AG04450 (cell line): ENCODE measurements at regions not wholly inside any gene's neighbourhood (a gene's known extent, or its start where the extent isn't known, plus 50 kb on each side); places are given as distances from the start of the nearest gene placed in this dataset.
"Not testable (repeated sequence)": the region's sequence is repeated elsewhere in the genome, so short reads cannot be mapped to it uniquely, and the experiment has no call there.

ENCODE experiments used
- CTCF ChIA-PET: fragments of 300-600, 350-600 bp; formaldehyde crosslinking; extraction: SDS; loops from one replicate; lab custom pipeline; 2022; ENCODE audit warnings: antibody characterized with exemption, inconsistent platforms; lab: Charles Lee
- POLR2A ChIA-PET: fragments of 350-600 bp; formaldehyde crosslinking; extraction: SDS; loops from one replicate; lab custom pipeline; 2021; ENCODE audit warnings: antibody characterized with exemption, inconsistent platforms; lab: Yijun Ruan, JAX
- DNase-seq: peaks from one replicate; pipeline ENCODE4 v3.0.0-alpha.2; 2011; ENCODE audit warnings: low read depth, low spot score
- H3K27ac ChIP-seq: one replicate; pipeline ENCODE4 v1.5.1; 2012; ENCODE audit warnings: low read depth, low read length, control low read depth
- H3K27me3 ChIP-seq: one replicate; pipeline ENCODE4 v1.6.0; 2012; ENCODE audit warnings: low read length; ENCODE audit not compliant: control insufficient read depth, insufficient read depth
- H3K4me3 ChIP-seq: 2 replicates; pipeline ENCODE4 v1.5.1; 2011; ENCODE audit warnings: mild to moderate bottlenecking, low read depth, low read length, control low read depth
- H3K9me3 ChIP-seq: 2 replicates; pipeline ENCODE4 v1.5.1; 2012; ENCODE audit warnings: low read length; ENCODE audit not compliant: control insufficient read depth, insufficient read depth
- TF ChIP-seq, protein P1 (sequence below): IDR thresholded peaks from 2 replicates; pipeline ENCODE4 v1.5.1; 2011; ENCODE audit warnings: low read depth, low read length, control low read depth, inconsistent platforms

DNA sequence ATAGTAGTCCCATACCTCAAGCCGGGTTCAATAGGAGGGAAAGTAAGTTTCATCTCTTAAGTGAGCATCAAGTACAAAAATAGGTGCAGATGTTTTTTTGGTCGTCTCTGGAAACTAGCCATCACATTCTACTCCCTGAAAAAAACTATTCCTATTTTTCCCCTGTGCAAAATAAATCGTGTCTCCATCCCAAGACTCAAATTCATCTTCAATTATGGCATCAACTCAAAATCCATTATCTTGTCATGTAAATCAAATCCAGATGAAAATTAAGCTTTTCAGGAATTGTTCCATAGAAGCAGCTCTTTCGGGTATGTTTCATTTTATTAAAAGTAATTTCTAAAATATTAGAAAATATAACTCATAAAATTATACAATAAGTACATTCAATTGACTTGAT is 1368.4 kb downstream of the GRIK2 start:
- Histone ChIP-seq H3K27me3 (no peaks in the 10 kb centered on the region), H3K27ac (no peak overlapping the region), H3K4me3 (no peak overlapping the region), H3K9me3 (peaks cover 6% of the 10 kb centered on the region; the same call in 1 of the 2 replicates)
- DNase-seq, result no peak
- ChIA-PET POLR2A (no interaction called here), CTCF (no interaction called here)
- TF ChIP-seq, protein P1, sequence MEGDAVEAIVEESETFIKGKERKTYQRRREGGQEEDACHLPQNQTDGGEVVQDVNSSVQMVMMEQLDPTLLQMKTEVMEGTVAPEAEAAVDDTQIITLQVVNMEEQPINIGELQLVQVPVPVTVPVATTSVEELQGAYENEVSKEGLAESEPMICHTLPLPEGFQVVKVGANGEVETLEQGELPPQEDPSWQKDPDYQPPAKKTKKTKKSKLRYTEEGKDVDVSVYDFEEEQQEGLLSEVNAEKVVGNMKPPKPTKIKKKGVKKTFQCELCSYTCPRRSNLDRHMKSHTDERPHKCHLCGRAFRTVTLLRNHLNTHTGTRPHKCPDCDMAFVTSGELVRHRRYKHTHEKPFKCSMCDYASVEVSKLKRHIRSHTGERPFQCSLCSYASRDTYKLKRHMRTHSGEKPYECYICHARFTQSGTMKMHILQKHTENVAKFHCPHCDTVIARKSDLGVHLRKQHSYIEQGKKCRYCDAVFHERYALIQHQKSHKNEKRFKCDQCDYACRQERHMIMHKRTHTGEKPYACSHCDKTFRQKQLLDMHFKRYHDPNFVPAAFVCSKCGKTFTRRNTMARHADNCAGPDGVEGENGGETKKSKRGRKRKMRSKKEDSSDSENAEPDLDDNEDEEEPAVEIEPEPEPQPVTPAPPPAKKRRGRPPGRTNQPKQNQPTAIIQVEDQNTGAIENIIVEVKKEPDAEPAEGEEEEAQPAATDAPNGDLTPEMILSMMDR, result no peak

DNA sequence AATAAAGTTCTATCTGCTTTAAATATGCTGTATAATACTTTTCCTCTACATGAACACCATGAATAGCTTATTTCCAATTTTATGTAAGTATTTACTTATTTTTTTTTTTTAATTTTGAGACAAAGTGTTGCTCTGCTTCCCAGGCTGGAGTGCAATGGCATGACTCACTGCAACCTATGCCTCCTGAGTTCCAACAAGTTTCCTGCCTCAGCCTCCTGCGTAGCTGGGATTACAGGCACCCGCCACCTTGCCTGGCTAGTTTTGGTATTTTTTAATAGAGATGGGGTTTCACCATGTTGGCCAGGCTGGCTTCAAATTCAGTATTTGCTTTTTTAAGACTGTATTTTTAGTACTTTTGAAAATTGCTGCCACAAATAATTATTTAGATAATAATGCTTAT is 1365.9 kb downstream of the GRIK2 start:
- ChIA-PET POLR2A (no interaction called here), CTCF (no interaction called here)
- Histone ChIP-seq H3K4me3 (no peak overlapping the region), H3K9me3 (peaks cover 6% of the 10 kb centered on the region; the same call in 1 of the 2 replicates), H3K27ac (no peak overlapping the region), H3K27me3 (no peaks in the 10 kb centered on the region)
- TF ChIP-seq, protein P1, result no peak
- no peak for DNase-seq

DNA sequence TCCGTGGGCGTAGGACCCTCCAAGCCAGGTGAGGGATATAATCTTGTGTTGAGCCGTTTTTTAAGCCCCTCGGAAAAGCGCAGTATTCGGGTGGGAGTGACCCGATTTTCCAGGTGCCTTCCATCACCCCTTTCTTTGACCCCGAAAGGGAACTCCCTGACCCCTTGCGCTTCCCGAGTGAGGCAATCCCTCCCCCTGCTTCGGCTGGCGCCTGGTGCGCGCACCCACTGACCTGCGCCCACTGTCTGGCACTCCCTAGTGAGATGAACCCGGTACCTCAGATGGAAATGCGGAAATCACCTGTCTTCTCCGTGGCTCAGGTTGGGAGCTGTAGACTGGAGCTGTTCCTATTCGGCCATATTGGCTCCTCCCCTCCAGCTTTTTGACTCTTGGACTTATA is 1365.0 kb downstream of the GRIK2 start:
- H3K27me3 ChIP-seq, CTCF ChIA-PET, POLR2A ChIA-PET, H3K9me3 ChIP-seq, DNase-seq, H3K4me3 ChIP-seq, H3K27ac ChIP-seq: not testable (repeated sequence)

DNA sequence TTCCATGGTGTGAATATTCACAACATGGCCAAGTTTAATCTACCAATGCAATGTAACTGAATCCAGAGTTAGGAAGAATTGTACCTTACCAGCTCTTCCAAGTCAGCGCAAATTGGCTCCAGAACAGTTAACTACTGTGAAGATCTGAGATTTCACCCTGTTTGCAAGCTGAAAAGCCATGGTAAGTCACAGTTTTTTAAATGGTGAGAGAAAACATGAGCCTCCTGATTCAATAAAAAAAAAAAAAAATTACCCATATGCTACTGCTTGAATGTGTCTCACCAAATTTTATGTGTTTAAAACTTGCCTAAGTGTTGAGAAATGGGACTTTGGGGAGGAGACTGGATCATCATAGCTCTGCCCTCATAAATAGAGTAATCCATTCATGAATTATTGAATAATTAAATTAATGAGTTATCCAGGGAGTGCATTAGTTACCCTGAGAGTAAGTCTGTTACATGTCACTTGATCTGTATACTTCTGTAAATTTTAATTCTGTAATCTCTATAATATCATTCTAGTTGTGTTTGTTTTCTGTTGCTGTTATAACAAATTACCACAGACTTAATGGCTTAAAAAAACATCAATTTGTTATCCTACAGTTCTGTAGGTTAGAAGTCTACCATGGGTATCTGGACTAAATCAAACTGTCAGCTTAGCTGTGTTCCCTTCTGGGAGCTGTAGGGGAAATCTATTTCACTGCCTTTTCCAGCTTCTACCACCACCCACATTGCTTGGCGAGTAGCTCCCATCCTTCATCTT is 1355.9 kb downstream of the GRIK2 start:
- TF ChIP-seq, protein P1, result no peak
- CTCF ChIA-PET, result no interaction called here
- Histone ChIP-seq H3K27me3 (no peaks in the 10 kb centered on the region), H3K4me3 (no peak overlapping the region), H3K27ac (no peak overlapping the region), H3K9me3 (peaks cover 2% of the 10 kb centered on the region; the same call in 1 of the 2 replicates)
- no peak for DNase-seq
- POLR2A ChIA-PET, result no interaction called here

DNA sequence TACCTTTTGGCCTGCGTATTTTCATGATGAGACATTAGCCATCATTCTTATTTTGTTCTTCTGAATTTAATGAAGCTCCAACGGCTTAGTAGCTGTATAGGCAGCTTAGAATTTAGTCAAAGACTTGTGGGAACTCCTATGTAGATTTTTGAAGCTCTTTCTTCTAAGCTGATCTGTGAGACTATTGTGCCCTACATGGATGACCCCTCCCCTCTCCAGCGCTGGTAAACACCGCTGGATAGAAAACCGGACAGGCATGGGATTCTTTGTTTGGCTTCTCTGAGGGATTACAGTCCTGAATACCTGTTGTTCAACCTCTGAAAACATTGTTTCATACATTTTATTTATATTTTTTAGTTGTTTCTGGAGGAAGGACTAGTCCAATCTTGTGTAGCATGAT is 1353.4 kb downstream of the GRIK2 start:
- TF ChIP-seq, protein P1, result no peak
- ChIA-PET CTCF (interaction anchor here (0.5 kb wide), 1 partner anchor 13 kb away, joined by 5 read pairs; no protein-coding TSS in a partner anchor), POLR2A (no interaction called here)
- no peak overlapping the region for H3K27ac ChIP-seq
- no peaks in the 10 kb centered on the region for H3K27me3 ChIP-seq
- DNase-seq, result no peak
- H3K4me3 ChIP-seq, result no peak overlapping the region
- H3K9me3 ChIP-seq, result peaks cover 2% of the 10 kb centered on the region; the same call in 1 of the 2 replicates
